Neutrophil (primary cell): ENCODE measurements at regions not wholly inside any gene's neighbourhood (a gene's known extent, or its start where the extent isn't known, plus 50 kb on each side); places are given as distances from the start of the nearest gene placed in this dataset.

Experiments used
- H3K27ac ChIP-seq: fragments of 200-600 bp; sonication (generic); 2 replicates; pipeline ENCODE4 v1.5.1; 2016; ENCODE audit warnings: mild to moderate bottlenecking, moderate library complexity
- H3K27me3 ChIP-seq: fragments of 200-600 bp; sonication (generic); 2 replicates; pipeline ENCODE4 v1.6.0; 2016; ENCODE audit warnings: mild to moderate bottlenecking
- H3K36me3 ChIP-seq: fragments of 200-600 bp; sonication (generic); 2 replicates; pipeline ENCODE4 v1.5.1; 2017
- H3K4me1 ChIP-seq, 2 experiments: fragments of 200-600 bp in 1 of 2; sonication (generic) in 1 of 2; 1 replicate in 1 of 2; 2 replicates in 1 of 2; pipeline versions ENCODE4 v1.5.1 to v1.6.1; 2013 to 2016; ENCODE audit warnings: low read depth in 1 of 2, low read length in 1 of 2, mild to moderate bottlenecking in 1 of 2, moderate library complexity in 1 of 2; ENCODE audit not compliant: control insufficient read depth in 1 of 2, insufficient read depth in 1 of 2
- H3K4me3 ChIP-seq, 2 experiments: fragments of 200-600 bp in 1 of 2; sonication (generic) in 1 of 2; 1 replicate in 1 of 2; 2 replicates in 1 of 2; pipeline ENCODE4 v1.5.1; 2013 to 2016; ENCODE audit warnings: low read depth in 1 of 2, low read length in 1 of 2, mild to moderate bottlenecking in 1 of 2, moderate library complexity in 1 of 2
- H3K9me3 ChIP-seq: fragments of 200-600 bp; sonication (generic); 2 replicates; pipeline ENCODE4 v1.5.1; 2016
- TF ChIP-seq, protein P1 (sequence below): fragments of 200-600 bp; sonication (generic); IDR thresholded peaks from 2 replicates; pipeline ENCODE4 v1.5.1; 2016; ENCODE audit warnings: antibody characterized with exemption

DNA sequence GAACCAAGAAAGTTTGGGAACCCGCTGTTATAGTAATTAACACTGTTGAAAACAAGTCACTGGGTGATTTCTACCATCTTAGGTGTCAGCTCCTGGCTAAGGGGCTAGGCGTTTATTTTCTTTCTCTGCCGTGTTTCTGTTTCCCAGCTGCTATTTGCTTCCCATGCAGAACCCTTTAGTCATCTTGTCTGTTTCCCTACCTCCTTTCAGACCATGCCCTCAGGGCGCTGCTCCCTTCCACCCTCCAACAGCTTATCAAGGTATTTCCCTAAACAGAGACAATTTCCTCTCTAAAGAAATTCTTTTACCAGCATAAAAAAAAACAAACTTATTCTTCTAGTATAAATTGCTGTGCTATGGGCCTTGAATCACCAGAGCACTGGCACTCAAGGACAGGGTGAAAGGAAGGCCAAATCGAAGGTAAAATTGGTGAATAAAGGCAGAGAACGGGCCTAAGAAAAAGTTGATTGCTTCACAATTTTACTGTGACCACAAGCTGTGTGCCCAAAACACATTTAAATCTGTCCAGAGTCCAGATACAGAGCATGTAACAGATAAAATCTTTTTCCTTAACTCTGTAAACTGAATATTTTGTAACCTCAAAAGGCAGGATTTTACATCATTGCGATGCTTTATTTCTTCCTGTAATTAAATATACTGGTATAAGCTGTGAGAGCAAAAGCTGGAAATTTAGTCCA, 319.2 kb downstream of the ZNF621 start:
- no peak overlapping the region for H3K27ac ChIP-seq
- no peaks in the 10 kb centered on the region for H3K36me3 ChIP-seq
- H3K9me3 ChIP-seq: no peaks in the 10 kb centered on the region
- no peak overlapping the region for H3K4me3 ChIP-seq
- no peaks in the 10 kb centered on the region for H3K4me1 ChIP-seq
- TF ChIP-seq, protein P1, sequence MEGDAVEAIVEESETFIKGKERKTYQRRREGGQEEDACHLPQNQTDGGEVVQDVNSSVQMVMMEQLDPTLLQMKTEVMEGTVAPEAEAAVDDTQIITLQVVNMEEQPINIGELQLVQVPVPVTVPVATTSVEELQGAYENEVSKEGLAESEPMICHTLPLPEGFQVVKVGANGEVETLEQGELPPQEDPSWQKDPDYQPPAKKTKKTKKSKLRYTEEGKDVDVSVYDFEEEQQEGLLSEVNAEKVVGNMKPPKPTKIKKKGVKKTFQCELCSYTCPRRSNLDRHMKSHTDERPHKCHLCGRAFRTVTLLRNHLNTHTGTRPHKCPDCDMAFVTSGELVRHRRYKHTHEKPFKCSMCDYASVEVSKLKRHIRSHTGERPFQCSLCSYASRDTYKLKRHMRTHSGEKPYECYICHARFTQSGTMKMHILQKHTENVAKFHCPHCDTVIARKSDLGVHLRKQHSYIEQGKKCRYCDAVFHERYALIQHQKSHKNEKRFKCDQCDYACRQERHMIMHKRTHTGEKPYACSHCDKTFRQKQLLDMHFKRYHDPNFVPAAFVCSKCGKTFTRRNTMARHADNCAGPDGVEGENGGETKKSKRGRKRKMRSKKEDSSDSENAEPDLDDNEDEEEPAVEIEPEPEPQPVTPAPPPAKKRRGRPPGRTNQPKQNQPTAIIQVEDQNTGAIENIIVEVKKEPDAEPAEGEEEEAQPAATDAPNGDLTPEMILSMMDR: no peak
- no peaks in the 10 kb centered on the region for H3K27me3 ChIP-seq

DNA sequence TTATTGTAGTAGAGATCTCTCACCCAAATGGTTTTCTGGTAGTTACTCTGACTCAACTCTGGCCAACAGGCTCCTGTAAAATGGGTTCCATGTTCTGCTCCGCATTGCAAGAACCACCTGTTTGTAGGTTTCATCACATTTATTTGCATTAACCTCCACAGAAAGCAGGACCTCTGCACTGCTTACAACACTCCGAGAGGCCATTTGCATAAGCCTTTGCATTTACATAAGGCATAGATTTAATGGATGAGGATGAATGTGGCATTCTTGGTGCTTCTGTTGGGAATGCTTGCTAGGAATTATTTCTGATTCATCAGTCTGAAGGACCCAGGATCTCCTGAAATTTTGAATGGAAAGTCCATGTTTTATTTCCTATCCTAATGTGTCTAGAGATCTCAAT, 320.1 kb downstream of the ZNF621 start:
- no peaks in the 10 kb centered on the region for H3K9me3 ChIP-seq
- no peaks in the 10 kb centered on the region for H3K36me3 ChIP-seq
- H3K4me1 ChIP-seq: no peaks in the 10 kb centered on the region
- TF ChIP-seq, protein P1: no peak
- H3K4me3 ChIP-seq: no peak overlapping the region
- H3K27ac ChIP-seq: no peak overlapping the region
- no peaks in the 10 kb centered on the region for H3K27me3 ChIP-seq

DNA sequence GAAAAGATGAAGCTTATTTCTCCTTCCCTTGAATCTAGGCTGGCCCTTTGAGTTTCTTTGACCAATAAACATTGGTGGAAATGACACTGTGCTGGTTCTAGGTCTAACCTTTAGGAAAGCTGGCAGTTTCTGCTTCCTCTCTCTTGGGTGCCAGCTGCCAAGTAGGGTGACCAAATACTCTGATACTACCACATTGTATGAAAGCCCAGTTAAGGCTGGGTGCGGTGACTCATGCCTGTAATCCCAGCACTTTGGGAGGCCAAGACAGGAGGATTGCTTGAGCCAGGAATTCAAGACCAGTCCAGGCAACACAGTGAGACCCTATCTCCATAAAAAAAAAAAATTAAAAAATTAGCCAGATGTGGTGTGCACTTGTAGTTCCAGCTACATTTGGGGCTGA, 320.7 kb downstream of the ZNF621 start:
- H3K4me1 ChIP-seq: no peaks in the 10 kb centered on the region
- no peaks in the 10 kb centered on the region for H3K36me3 ChIP-seq
- H3K4me3 ChIP-seq: no peak overlapping the region
- no peaks in the 10 kb centered on the region for H3K9me3 ChIP-seq
- TF ChIP-seq, protein P1: no peak
- no peaks in the 10 kb centered on the region for H3K27me3 ChIP-seq
- no peak overlapping the region for H3K27ac ChIP-seq

DNA sequence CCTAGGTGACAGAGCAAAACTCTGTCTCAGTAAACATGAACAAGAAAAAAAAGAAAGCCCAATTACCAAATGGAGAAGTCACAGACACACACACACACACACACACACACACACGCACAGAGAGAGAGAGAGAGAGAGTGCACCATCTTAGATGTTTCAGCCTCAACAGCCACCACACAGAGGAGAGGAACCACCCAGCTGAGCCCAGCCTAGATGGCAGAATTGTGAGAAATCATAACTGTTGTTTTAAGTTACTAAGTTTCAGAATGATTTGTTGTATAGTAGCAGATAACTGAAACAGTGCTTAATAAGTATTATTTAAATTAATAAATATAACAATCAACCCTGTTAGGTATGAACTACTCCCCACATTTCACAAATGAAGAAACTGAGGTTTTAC, 321.2 kb downstream of the ZNF621 start:
- Histone ChIP-seq H3K27ac (no peak overlapping the region), H3K4me3 (no peak overlapping the region), H3K36me3 (no peaks in the 10 kb centered on the region), H3K27me3 (no peaks in the 10 kb centered on the region), H3K4me1 (no peaks in the 10 kb centered on the region), H3K9me3 (no peaks in the 10 kb centered on the region)
- TF ChIP-seq, protein P1: no peak

DNA sequence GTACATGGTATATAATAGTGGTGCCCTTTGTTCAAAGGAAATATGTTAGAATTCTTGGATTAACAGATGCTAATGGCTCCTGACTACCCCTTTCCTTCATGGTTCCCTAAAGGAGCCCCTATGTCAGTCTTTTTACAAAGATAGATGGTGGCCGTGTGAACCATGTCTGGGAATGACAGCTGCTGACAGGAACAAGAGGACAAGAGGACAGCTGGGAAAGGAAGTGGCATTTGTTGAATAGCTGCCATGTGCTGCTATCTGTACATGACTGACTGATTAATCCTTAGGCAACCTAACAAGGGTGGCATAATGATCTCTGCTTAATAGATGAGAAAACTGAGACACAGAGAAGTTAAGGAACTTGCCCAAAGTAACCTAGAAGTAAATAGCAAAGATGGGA, 321.7 kb downstream of the ZNF621 start:
- Histone ChIP-seq H3K4me1 (no peaks in the 10 kb centered on the region), H3K4me3 (no peak overlapping the region), H3K36me3 (no peaks in the 10 kb centered on the region), H3K9me3 (no peaks in the 10 kb centered on the region), H3K27me3 (no peaks in the 10 kb centered on the region), H3K27ac (no peak overlapping the region)
- TF ChIP-seq, protein P1: no peak
